CD4-positive, alpha-beta T cell treated with Interferon gamma for 1 hour (primary cell): ENCODE measurements at regions not wholly inside any gene's neighbourhood (a gene's known extent, or its start where the extent isn't known, plus 50 kb on each side); places are given as distances from the start of the nearest gene placed in this dataset.
"Not testable (repeated sequence)": the region's sequence is repeated elsewhere in the genome, so short reads cannot be mapped to it uniquely, and the experiment has no call there.

Experiments used
- DNase-seq: peaks from one replicate; pipeline ENCODE4 v3.0.0-alpha.2; 2020

GRCh38 chr16:66041907-66042306 lies 324.6 kb upstream of the CDH5 start:
- no peak for DNase-seq

GRCh38 chr16:66039793-66040192 lies 326.7 kb upstream of the CDH5 start:
- DNase-seq = no peak

- DNase-seq = no peak
These were observed 329.4 kb upstream of the CDH5 start for GRCh38 chr16:66036793-66037715.

GRCh38 chr16:66036184-66036583 lies 330.3 kb upstream of the CDH5 start:
- DNase-seq = no peak

DNA sequence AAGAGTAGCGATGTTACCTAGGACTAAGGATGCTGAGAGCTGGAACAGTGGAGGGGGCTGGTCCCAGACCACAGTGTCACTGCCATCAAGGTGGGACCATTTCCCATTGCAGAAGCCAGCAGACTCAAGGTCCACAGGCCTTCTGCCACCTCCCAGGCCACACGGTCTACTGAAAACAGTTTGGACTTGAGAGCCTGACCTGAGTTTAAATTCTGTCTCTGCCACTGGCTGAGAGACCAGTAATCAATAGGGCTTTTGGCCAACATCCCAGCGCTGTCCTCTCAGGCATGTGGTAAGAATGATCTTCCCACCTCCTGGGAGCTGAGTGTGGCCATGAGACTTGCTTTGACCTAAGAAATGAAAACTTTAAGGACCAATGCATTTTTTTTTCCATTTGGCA lies 331.4 kb upstream of the CDH5 start:
- no peak for DNase-seq

- DNase-seq = no peak
These were observed 333.6 kb upstream of the CDH5 start for GRCh38 chr16:66032841-66033240.

GRCh38 chr16:66030036-66030435 lies 336.5 kb upstream of the CDH5 start:
- DNase-seq = no peak

DNA sequence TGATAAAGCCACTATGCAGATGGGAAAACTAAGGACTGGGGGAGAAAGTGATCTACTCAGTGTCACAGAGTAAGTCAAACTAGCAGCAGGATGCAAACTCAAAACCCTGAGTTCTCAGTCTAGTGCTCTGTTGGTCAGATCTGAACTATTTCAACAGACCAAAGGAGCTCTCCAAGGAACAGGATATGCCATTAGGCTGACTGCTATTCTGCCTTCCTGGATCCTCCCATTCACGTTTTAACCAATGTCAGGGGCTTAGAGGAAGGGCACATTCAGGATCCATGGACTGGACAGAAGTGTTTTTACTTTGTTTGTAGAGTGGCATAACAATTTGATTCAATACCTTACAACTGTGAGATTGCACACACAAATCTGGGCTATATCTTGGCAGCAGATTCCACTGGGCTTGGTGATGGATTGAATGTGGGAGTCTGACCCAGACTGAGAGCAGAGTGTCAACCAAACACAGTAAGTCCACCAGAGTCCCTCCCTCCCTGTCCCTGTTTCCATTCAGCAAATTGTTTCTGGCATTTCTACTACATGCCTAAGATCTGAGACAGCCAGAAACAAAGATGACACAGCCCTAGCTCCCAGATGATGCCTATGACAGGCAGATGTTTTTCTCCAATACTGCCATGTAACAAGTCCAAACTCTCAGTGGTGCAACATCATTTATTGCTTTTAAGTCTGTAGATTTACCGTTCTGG lies 337.8 kb upstream of the CDH5 start:
- DNase-seq = no peak

- DNase-seq = no peak
These were observed 339.6 kb upstream of the CDH5 start for GRCh38 chr16:66026787-66027330.

DNA sequence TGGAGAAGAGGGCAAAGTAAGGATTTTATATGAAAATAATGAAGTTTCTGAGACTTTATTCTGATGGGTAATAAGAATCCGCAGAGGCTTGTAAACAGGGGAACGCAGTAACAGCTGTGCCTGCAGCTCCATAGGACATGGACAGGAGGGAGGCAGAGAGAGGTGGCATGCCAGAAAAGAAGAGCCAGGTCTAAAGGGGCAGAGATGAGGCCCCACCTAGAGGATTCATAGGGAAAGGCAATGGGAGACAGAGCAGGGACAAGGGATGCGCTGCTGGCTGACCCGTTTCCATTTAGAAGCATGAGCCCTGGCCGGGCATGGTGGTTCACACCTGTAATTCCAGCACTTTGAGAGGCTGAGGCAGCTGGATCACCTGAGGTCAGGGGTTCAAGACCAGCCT lies 340.3 kb upstream of the CDH5 start:
- DNase-seq = no peak

- no peak for DNase-seq
These were observed 340.7 kb upstream of the CDH5 start for GRCh38 chr16:66025751-66026150.

DNA sequence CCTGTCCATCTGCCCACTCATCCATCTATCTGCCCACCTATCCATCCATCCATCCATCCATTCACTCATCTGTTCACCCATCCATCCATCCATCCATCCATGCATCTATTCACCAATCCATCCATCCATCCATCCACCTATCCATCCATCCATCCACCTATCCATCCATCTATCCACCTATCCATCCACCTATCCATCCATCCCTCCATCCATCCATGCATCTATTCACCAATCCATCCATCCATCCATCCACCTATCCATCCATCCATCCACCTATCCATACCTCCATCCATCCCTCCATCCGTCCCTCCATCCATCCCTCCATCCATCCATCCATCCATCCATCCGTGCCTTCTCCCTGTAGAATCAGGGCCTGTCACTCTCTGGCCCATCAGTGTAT lies 341.9 kb upstream of the CDH5 start:
- DNase-seq = not testable (repeated sequence)

GRCh38 chr16:66023481-66023880 lies 343.0 kb upstream of the CDH5 start:
- no peak for DNase-seq

GRCh38 chr16:66020642-66021041 lies 345.8 kb upstream of the CDH5 start:
- no peak for DNase-seq

GRCh38 chr16:66020046-66020445 lies 346.4 kb upstream of the CDH5 start:
- DNase-seq = no peak

- not testable (repeated sequence) for DNase-seq
These were observed 347.0 kb upstream of the CDH5 start for GRCh38 chr16:66019502-66019901.

- DNase-seq = no peak
These were observed 352.3 kb upstream of the CDH5 start for GRCh38 chr16:66014221-66014620.

DNA sequence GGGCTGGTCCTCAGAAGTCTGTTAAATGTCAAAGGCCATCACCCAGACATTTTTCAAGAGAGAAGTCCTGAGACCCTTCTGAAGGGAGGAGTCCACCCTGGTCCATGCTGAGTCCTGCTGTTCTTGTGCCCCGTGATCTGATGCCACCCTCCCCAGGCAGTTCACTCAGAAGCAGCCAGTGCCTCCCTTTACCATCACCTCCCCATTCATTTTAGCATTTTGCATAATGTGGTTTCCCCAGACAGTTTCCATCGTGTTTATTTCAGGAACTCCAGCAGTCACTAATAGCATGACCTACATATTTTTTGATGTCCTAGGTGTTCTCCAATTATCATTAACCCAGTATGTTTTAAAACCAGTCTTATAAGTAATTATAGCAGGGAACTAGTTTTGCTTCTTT lies 353.0 kb upstream of the CDH5 start:
- DNase-seq = no peak

- no peak for DNase-seq
These were observed 358.4 kb upstream of the CDH5 start for GRCh38 chr16:66008136-66008535.

DNA sequence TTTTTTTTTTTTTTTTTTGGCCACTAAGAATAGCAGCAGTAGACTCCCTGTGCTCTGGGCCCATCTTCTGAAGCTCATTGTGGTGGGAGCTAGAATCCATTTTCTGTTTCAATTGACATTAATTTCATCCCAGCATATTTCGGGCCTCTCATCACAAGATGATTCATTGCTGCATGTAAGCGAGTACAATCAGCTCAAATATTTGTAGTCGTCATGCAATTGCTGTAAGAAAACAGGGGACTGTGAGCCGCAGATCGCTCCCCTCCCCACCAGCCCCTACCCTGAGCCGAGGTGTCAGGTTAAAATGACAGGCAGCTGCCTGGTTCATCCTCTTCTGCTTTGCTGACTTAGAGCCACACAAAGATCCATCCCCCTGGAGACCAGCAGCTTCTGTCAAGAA lies 358.8 kb upstream of the CDH5 start:
- DNase-seq = no peak

GRCh38 chr16:66006485-66006884 lies 360.0 kb upstream of the CDH5 start:
- no peak for DNase-seq

- DNase-seq = no peak
These were observed 361.8 kb upstream of the CDH5 start for GRCh38 chr16:66004699-66005098.

DNA sequence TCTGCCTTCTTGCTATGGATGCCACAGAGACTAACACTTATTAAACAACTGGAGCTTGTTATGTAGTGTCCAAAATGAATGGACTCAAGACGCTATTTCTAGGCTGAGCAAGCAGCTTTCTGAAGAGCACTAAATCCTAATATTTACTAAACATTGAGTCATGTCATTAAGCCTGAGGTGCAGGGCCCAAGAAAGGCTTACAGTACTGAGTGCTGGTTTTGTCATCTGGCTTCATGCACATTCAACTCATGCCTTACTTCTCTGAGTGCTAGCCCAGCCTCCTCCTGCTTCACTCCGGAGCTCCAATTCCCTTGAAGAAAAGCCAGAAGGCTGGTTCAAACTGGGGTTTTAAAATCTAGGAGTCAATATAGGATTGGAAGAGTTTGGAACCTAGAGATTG lies 363.3 kb upstream of the CDH5 start:
- no peak for DNase-seq

DNA sequence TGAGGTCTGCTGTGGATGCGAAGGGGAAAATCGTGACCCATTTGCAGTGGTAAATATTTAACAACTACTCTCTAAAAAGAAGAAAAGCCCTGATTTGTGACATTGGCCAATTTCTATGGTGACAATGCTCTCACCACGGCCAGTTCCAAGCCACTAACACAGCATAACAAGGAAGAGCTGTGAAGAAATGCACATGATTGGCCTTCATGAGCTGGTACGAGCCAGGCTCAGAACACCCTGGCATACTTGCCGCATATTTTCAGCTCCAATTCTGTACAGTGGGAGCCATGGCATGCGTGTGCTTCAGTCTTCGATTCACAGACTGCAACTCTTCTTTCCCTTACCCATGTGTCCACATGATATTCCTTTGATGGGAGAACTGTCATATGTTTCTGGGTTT lies 363.9 kb upstream of the CDH5 start:
- no peak for DNase-seq
